ENCODE measurements at regions not wholly inside any gene's neighbourhood (a gene's known extent, or its start where the extent isn't known, plus 50 kb on each side); places are given as distances from the start of the nearest gene placed in this dataset.

DNA sequence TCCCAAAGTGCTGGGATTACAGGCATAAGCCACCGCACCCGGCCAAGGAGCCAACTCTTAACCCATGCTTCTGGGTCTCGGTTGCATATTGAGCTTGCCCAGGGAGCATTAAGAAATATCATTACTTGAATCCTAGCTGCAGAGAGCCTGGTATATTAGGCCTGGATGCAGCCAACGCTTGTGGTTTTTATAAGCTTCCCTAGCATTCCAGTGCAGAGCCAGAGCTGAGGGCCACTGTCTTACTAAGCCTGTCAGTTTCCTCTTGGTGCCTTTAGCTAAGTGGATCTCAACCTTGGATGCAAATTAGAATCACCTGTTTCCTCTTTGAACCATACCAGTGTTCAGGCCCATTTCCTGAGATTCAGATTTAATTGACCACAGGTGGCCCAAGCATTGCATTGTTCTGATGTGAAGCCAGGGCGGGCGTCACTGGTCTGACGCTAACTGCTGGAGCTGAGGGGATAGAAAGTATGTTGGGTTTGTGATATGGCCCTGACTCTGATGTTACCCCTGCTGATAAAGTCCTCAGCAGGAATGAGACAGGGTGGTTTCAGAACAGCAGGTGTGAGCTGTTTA lies 76.3 kb downstream of the BTBD3 start:
- TF ChIP-seq, protein P1, sequence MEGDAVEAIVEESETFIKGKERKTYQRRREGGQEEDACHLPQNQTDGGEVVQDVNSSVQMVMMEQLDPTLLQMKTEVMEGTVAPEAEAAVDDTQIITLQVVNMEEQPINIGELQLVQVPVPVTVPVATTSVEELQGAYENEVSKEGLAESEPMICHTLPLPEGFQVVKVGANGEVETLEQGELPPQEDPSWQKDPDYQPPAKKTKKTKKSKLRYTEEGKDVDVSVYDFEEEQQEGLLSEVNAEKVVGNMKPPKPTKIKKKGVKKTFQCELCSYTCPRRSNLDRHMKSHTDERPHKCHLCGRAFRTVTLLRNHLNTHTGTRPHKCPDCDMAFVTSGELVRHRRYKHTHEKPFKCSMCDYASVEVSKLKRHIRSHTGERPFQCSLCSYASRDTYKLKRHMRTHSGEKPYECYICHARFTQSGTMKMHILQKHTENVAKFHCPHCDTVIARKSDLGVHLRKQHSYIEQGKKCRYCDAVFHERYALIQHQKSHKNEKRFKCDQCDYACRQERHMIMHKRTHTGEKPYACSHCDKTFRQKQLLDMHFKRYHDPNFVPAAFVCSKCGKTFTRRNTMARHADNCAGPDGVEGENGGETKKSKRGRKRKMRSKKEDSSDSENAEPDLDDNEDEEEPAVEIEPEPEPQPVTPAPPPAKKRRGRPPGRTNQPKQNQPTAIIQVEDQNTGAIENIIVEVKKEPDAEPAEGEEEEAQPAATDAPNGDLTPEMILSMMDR (IDR thresholded peaks at IDR 0.05), result no peak
- no peak for TF ChIP-seq POLR2A (IDR thresholded peaks at IDR 0.05)
